ENCODE measurements at regions not wholly inside any gene's neighbourhood (a gene's known extent, or its start where the extent isn't known, plus 50 kb on each side); places are given as distances from the start of the nearest gene placed in this dataset.

GRCh38 chr18:76713432-76713831 is 108.9 kb upstream of the ZNF236 start:
- no peak overlapping the region for H3K27ac Mint-ChIP-seq
- Histone ChIP-seq H3K27me3 (ENCODE audit: insufficient read depth, low read length, poor library complexity, severe bottlenecking) (no peaks in the 10 kb centered on the region), H3K4me3 (ENCODE audit: low read length) (no peak overlapping the region), H3K36me3 (ENCODE audit: insufficient read depth, low read length) (no peaks in the 10 kb centered on the region), H3K4me1 (ENCODE audit: insufficient read depth, low read length) (peaks cover 6% of the 10 kb centered on the region), H3K27ac (ENCODE audit: low read depth, low read length) (no peak overlapping the region), H3K9me3 (ENCODE audit: low read length) (no peaks in the 10 kb centered on the region)
- peaks cover 2 to 3% of the 10 kb centered on the region in 2 donors for H3K27me3 Mint-ChIP-seq
- no peaks in the 10 kb centered on the region for H3K36me3 Mint-ChIP-seq
- POLR2A ChIA-PET: no interaction called here
- peaks cover 3 to 9% (median 9%) of the 10 kb centered on the region in 3 donors for H3K4me1 Mint-ChIP-seq
- H3K9me3 Mint-ChIP-seq: no peaks in the 10 kb centered on the region
- no peak for DNase-seq
- CTCF ChIA-PET: interaction anchor here (5.4 kb wide), 1 partner anchor 315 kb away, joined by 83 read pairs; no protein-coding TSS in a partner anchor
- H3K4me3 Mint-ChIP-seq: no peak overlapping the region

GRCh38 chr18:76712511-76713140 is 109.7 kb upstream of the ZNF236 start:
- Mint-ChIP-seq H3K4me3 (no peak overlapping the region), H3K4me1 (peaks cover 3 to 9% (median 5%) of the 10 kb centered on the region in 3 donors), H3K36me3 (no peaks in the 10 kb centered on the region), H3K27me3 (peaks cover 2 to 3% of the 10 kb centered on the region in 2 donors), H3K9me3 (no peaks in the 10 kb centered on the region), H3K27ac (no peak overlapping the region)
- Histone ChIP-seq H3K4me1 (ENCODE audit: insufficient read depth, low read length) (peaks cover 6% of the 10 kb centered on the region), H3K9me3 (ENCODE audit: low read length) (no peaks in the 10 kb centered on the region), H3K27me3 (ENCODE audit: insufficient read depth, low read length, poor library complexity, severe bottlenecking) (no peaks in the 10 kb centered on the region), H3K4me3 (ENCODE audit: low read length) (no peak overlapping the region), H3K36me3 (ENCODE audit: insufficient read depth, low read length) (no peaks in the 10 kb centered on the region), H3K27ac (ENCODE audit: low read depth, low read length) (no peak overlapping the region)
- no peak for DNase-seq
- ChIA-PET CTCF (interaction anchor here (2.4 to 5.4 kb wide), 2 partner anchors 9 to 314 kb away, joined by 7 to 83 read pairs; no protein-coding TSS in a partner anchor), POLR2A (no interaction called here)

- no peak overlapping the region for H3K4me3 Mint-ChIP-seq
- CTCF ChIA-PET: interaction anchor here (0.7 to 5.4 kb wide), 8 partner anchors 8 to 336 kb away, joined by 3 to 83 read pairs (median 6); no protein-coding TSS in a partner anchor
- peaks cover 0 to 2% of the 10 kb centered on the region in 2 donors for H3K27me3 Mint-ChIP-seq
- no peak for DNase-seq
- Histone ChIP-seq H3K4me1 (ENCODE audit: insufficient read depth, low read length) (peaks cover 6% of the 10 kb centered on the region), H3K4me3 (ENCODE audit: low read length) (no peak overlapping the region), H3K36me3 (ENCODE audit: insufficient read depth, low read length) (no peaks in the 10 kb centered on the region), H3K9me3 (ENCODE audit: low read length) (no peaks in the 10 kb centered on the region), H3K27ac (ENCODE audit: low read depth, low read length) (no peak overlapping the region), H3K27me3 (ENCODE audit: insufficient read depth, low read length, poor library complexity, severe bottlenecking) (no peaks in the 10 kb centered on the region)
- no peaks in the 10 kb centered on the region for H3K9me3 Mint-ChIP-seq
- peaks cover 3 to 9% (median 5%) of the 10 kb centered on the region in 3 donors for H3K4me1 Mint-ChIP-seq
- H3K27ac Mint-ChIP-seq: peak overlapping the region in 1 of 8 donors; percentile 69
- H3K36me3 Mint-ChIP-seq: no peaks in the 10 kb centered on the region
- POLR2A ChIA-PET: no interaction called here
These were observed 111.5 kb upstream of the ZNF236 start for GRCh38 chr18:76710646-76711520.

GRCh38 chr18:76709659-76710645 is 112.4 kb upstream of the ZNF236 start:
- Histone ChIP-seq H3K27me3 (ENCODE audit: insufficient read depth, low read length, poor library complexity, severe bottlenecking) (no peaks in the 10 kb centered on the region), H3K4me3 (ENCODE audit: low read length) (no peak overlapping the region), H3K4me1 (ENCODE audit: insufficient read depth, low read length) (peaks cover 6% of the 10 kb centered on the region), H3K27ac (ENCODE audit: low read depth, low read length) (no peak overlapping the region), H3K36me3 (ENCODE audit: insufficient read depth, low read length) (no peaks in the 10 kb centered on the region), H3K9me3 (ENCODE audit: low read length) (no peaks in the 10 kb centered on the region)
- peaks cover 3 to 9% (median 5%) of the 10 kb centered on the region in 3 donors for H3K4me1 Mint-ChIP-seq
- no peaks in the 10 kb centered on the region for H3K36me3 Mint-ChIP-seq
- peak overlapping the region in 1 of 8 donors; percentile 92 for H3K27ac Mint-ChIP-seq
- peak; percentile 26 to 73 (median 47) for DNase-seq
- CTCF ChIA-PET: interaction anchor here (0.6 to 5.4 kb wide), 20 partner anchors 9 to 336 kb away, joined by 3 to 83 read pairs (median 5); no protein-coding TSS in a partner anchor
- H3K9me3 Mint-ChIP-seq: no peaks in the 10 kb centered on the region
- POLR2A ChIA-PET: interaction anchor here (1.0 kb wide), 1 partner anchor 311 kb away, joined by 3 read pairs; no protein-coding TSS in a partner anchor
- peak overlapping the region in 1 of 7 donors; percentile 45 for H3K4me3 Mint-ChIP-seq
- H3K27me3 Mint-ChIP-seq: peaks cover 0 to 2% of the 10 kb centered on the region in 2 donors

GRCh38 chr18:76708722-76709353 is 113.5 kb upstream of the ZNF236 start:
- H3K4me1 Mint-ChIP-seq: peaks cover 3 to 9% (median 5%) of the 10 kb centered on the region in 3 donors
- H3K27me3 ChIP-seq (ENCODE audit: insufficient read depth, low read length, poor library complexity, severe bottlenecking): no peaks in the 10 kb centered on the region
- peaks cover 6% of the 10 kb centered on the region for H3K4me1 ChIP-seq (ENCODE audit: insufficient read depth, low read length)
- H3K9me3 Mint-ChIP-seq: no peaks in the 10 kb centered on the region
- no peak overlapping the region for H3K4me3 ChIP-seq (ENCODE audit: low read length)
- H3K36me3 Mint-ChIP-seq: no peaks in the 10 kb centered on the region
- no peaks in the 10 kb centered on the region for H3K36me3 ChIP-seq (ENCODE audit: insufficient read depth, low read length)
- CTCF ChIA-PET: interaction anchor here (0.7 to 5.4 kb wide), 13 partner anchors 8 to 334 kb away, joined by 3 to 83 read pairs (median 5); no protein-coding TSS in a partner anchor
- peaks cover 0 to 4% of the 10 kb centered on the region in 2 donors for H3K27me3 Mint-ChIP-seq
- DNase-seq: no peak
- H3K27ac ChIP-seq (ENCODE audit: low read depth, low read length): no peak overlapping the region
- no peaks in the 10 kb centered on the region for H3K9me3 ChIP-seq (ENCODE audit: low read length)
- POLR2A ChIA-PET: no interaction called here
- no peak overlapping the region for H3K4me3 Mint-ChIP-seq
- no peak overlapping the region for H3K27ac Mint-ChIP-seq

- no peaks in the 10 kb centered on the region for H3K36me3 ChIP-seq (ENCODE audit: insufficient read depth, low read length)
- H3K27ac ChIP-seq (ENCODE audit: low read depth, low read length): no peak overlapping the region
- H3K9me3 ChIP-seq (ENCODE audit: low read length): no peaks in the 10 kb centered on the region
- Mint-ChIP-seq H3K27me3 (peaks cover under 1 to 4% of the 10 kb centered on the region in 2 donors), H3K4me1 (peaks cover 3 to 9% (median 5%) of the 10 kb centered on the region in 3 donors), H3K36me3 (no peaks in the 10 kb centered on the region), H3K9me3 (no peaks in the 10 kb centered on the region), H3K4me3 (no peak overlapping the region), H3K27ac (no peak overlapping the region)
- H3K4me1 ChIP-seq (ENCODE audit: insufficient read depth, low read length): peaks cover 6% of the 10 kb centered on the region
- ChIA-PET CTCF (interaction anchor here (0.6 to 5.4 kb wide), 4 partner anchors 13 to 309 kb away, joined by 3 to 83 read pairs (median 8); no protein-coding TSS in a partner anchor), POLR2A (no interaction called here)
- H3K4me3 ChIP-seq (ENCODE audit: low read length): no peak overlapping the region
- no peaks in the 10 kb centered on the region for H3K27me3 ChIP-seq (ENCODE audit: insufficient read depth, low read length, poor library complexity, severe bottlenecking)
- no peak for DNase-seq
These were observed 114.2 kb upstream of the ZNF236 start for GRCh38 chr18:76708071-76708721.

- Mint-ChIP-seq H3K4me3 (no peak overlapping the region), H3K27me3 (peaks cover 4 to 5% of the 10 kb centered on the region in 2 donors), H3K4me1 (peaks cover 3 to 9% (median 5%) of the 10 kb centered on the region in 3 donors), H3K36me3 (no peaks in the 10 kb centered on the region), H3K27ac (no peak overlapping the region), H3K9me3 (no peaks in the 10 kb centered on the region)
- Histone ChIP-seq H3K4me1 (ENCODE audit: insufficient read depth, low read length) (peaks cover 6% of the 10 kb centered on the region), H3K9me3 (ENCODE audit: low read length) (no peaks in the 10 kb centered on the region), H3K36me3 (ENCODE audit: insufficient read depth, low read length) (no peaks in the 10 kb centered on the region), H3K27ac (ENCODE audit: low read depth, low read length) (no peak overlapping the region), H3K4me3 (ENCODE audit: low read length) (no peak overlapping the region), H3K27me3 (ENCODE audit: insufficient read depth, low read length, poor library complexity, severe bottlenecking) (no peaks in the 10 kb centered on the region)
- ChIA-PET POLR2A (no interaction called here), CTCF (interaction anchor here (0.6 kb wide), 1 partner anchor 309 kb away, joined by 3 read pairs; no protein-coding TSS in a partner anchor)
- no peak for DNase-seq
These were observed 114.8 kb upstream of the ZNF236 start for GRCh38 chr18:76707534-76707933.
